HuH-7 (cell line): ENCODE measurements at regions not wholly inside any gene's neighbourhood (a gene's known extent, or its start where the extent isn't known, plus 50 kb on each side); places are given as distances from the start of the nearest gene placed in this dataset.
"Not testable (repeated sequence)": the region's sequence is repeated elsewhere in the genome, so short reads cannot be mapped to it uniquely, and the experiment has no call there.

ENCODE experiments used
- DNase-seq: peaks from one replicate; pipeline ENCODE4 v3.0.0; 2011; ENCODE audit warnings: low spot score

DNA sequence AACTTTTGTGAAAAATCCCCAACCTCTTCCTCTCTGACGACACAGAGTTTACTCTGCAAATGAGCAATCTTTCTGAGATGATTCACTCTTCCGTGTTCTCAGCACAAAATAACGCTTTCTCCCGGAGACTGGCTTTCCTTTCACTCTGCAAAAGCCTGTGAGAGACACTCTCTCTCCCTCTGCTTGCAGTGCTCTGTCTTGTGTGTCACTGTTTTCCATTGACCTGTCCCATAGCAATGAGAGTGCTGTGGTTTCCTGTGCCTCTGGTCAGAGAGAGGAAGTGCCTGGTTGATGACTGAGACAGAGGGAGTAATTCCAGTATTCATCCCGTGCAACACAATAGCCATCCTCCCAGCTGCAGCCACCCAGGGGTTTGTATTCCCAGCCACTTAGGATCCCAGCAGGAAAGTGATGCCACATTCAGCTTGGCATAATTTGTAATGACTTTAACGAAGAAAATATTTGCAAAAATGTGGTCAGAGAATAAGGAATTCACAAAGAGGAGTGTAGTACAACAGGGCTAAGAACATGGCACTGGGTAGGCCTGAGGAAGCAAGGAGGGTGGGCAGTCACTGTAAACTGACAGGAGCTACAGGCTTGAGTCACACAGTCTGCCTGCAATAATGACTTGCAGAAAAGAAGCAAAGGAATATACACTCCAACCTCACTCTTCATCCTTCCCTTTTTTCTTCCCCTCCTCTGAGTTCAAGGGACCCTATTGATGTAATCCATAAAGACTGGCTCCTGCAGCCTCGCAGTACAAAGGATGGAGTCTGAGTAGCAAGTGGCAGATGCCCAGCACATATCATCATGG lies 463.5 kb upstream of the RGMB start:
- no peak for DNase-seq

GRCh38 chr5:98314292-98314691 lies 459.2 kb upstream of the RGMB start:
- no peak for DNase-seq

DNA sequence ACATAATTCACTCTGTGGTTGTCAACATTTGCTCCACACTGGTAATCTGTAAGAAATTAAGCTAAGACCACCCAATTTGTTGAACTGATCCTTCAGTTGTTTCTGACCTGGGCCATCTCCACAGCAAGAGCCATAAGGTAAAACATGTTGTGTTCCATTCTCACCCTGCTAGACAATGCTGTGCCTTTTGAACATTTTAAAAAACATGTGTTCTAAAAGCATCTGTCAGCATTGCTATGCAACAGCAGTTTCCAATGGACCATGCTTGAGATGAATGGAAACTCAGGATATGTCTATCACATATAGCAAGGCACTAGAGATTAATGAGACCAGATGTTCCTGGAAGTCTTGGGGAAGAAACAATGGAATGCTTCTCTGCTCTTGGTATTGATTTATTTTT lies 455.1 kb upstream of the RGMB start:
- no peak for DNase-seq

DNA sequence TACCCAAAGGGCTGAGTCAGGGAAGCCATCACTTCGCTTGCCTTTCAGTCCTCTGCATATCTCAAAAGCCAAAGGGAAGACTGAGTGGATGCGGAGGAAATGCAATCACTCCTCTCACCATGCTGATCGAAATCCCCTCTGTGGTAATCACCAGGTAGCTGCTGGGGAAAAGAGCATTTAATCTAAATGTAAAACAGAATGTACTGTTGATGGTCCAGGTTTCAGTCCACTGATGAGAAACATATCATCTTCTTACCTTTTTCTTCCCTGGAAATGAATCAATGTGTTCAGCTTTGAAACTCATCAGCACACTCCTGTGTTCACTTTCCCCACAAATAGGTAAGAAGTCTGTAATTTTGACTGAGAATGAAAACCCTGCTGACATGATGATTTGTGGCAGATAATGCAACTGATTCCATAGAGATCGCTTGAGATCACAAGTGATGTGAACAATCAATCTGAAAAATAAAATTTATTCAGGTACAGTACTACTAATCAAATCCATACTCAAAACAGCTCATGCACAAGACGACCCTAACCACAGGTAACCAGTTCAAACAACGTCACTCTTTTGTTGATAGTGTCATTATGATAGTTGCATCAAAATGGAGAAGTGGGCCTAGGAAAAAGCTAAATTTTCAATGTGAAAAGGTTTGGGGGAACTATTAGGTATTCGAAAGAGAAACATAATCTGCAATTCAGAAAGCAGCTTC lies 454.0 kb upstream of the RGMB start:
- DNase-seq = no peak

GRCh38 chr5:98320343-98320742 lies 453.1 kb upstream of the RGMB start:
- DNase-seq = no peak

GRCh38 chr5:98321361-98321760 lies 452.1 kb upstream of the RGMB start:
- DNase-seq = no peak

DNA sequence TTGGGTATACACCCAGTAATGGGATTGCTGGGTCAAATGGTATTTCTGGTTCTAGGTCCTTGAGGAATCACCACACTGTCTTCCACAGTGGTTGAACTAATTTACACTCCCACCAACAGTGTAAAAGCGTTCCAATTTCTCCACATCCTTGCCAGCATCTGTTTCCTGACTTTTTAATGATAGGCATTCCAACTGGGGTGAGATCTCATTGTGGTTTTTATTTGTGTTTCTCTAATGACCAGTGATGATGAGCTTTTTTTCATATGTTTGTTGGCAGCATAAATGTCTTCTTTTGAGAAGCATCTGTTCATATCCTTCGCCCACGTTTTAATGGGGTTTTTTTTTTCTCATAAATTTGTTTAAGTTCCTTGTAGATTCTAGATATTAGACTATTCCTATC lies 448.3 kb upstream of the RGMB start:
- DNase-seq = not testable (repeated sequence)

GRCh38 chr5:98328015-98328414 lies 445.4 kb upstream of the RGMB start:
- no peak for DNase-seq

- DNase-seq = no peak
Observed at GRCh38 chr5:98330871-98331270, 442.6 kb upstream of the RGMB start.

DNA sequence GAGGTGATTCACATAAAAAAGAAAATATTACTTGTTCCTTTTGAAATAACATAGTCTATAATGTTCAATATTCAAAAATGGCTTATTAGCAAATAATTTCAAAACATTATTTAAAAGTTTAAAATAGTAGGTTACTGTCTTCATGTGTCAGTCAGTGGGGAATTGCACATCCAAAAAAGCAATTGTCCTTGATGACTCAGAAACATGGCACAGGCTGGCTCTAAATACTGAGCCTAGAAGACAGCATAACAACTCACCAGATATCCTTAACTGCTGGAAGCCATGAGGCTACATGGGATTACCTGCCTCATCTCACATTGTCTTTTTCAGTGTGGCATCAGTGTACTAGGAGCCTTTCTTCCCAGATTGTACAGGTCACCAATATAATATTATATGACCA lies 439.5 kb upstream of the RGMB start:
- no peak for DNase-seq

DNA sequence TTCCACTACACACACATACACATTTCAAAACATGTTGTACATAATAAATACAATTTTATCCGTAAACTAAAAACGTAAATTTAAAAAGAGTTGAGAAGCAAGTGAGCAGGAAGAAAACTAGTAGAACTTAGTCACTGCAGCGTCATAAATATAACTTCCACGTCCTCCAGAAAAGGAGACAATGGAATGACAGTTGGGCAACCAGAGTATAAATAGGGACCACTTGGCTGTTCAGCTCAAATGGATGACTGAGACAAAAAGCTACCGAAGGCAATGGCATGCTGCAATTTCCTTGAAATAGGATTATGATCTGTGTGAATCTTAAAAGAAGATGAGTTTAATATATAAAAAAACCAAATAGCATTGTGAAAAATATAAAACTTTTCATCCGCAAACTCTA lies 438.5 kb upstream of the RGMB start:
- DNase-seq = no peak

GRCh38 chr5:98339141-98339848 lies 434.2 kb upstream of the RGMB start:
- DNase-seq = no peak

GRCh38 chr5:98341038-98342032 lies 432.1 kb upstream of the RGMB start:
- DNase-seq = no peak

DNA sequence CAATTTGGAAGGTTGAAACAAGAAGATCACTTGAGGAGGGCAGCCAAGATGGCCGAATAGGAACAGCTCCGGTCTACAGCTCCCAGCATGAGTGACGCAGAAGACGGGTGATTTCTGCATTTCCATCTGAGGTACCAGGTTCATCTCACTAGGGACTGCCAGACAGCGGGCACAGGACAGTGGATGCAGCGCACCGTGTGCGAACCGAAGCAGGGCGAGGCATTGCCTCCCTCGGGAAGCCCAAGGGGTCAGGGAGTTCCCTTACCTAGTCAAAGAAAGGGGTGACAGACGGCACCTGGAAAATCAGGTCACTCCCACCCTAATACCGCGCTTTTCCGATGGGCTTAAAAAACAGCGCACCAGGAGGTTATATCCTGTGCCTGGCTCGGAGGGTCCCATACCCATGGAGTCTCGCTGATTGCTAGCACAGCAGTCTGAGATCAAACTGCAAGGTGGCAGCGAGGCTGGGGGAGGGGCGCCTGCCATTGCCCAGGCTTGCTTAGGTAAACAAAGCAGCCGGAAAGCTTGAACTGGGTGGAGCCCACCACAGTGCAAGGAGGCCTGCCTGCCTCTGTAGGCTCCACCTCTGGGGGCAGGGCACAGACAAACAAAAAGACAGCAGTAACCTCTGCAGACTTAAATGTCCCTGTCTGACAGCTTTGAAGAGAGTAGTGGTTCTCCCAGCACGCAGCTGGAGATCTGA lies 430.4 kb upstream of the RGMB start:
- DNase-seq = not testable (repeated sequence)

DNA sequence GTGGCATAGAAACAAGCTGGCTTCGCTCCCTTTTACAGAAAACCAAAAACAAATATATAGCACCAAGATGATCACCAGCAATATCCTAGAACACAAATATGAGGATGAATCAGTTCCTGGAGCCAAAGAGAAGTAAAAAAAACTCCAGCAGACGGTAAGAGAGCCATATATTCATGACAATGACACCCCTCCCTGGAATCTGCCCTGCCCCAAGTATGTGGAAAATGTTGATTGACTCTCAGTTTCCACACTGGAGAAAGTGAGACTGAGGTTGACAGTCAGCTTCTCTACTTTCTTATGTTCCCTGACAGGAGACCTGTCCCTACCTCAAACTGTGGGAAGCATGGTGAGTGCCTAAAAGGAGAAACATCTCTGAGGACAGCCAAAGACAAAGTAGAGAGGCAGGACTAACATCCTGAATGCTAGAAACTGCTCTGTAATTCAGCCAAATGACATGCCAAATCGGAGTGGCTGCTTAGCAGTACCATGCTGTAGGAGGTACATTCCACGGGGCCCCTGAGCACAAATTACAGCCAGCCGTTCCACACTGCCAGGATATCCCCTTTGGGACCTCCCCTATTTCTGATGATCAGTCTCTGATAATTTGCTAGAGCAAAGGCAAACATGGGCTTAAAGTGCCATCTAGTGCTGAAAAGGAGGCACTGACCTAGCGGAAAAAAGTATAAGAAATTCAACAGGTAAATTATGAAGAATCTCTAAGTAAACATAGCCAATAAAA lies 424.0 kb upstream of the RGMB start:
- no peak for DNase-seq

DNA sequence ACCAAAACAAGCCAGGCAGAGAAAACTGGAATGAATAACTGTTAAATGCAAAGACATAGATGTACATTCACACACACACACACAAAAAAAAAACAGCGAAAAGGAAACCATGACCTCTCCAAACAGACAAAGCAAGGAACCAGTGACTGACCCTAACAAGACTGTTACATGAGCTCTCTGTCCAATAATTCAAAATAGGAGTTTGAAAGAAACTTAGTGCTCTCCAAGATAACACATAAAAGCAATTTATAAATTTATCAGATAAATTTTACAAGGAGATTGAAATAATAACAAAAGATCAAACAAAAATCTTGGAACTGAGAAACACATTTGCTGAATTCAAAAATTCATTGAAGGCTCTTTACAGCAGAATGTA lies 423.5 kb upstream of the RGMB start:
- DNase-seq = no peak

- DNase-seq = no peak
Observed at GRCh38 chr5:98354922-98355321, 418.5 kb upstream of the RGMB start.

GRCh38 chr5:98360548-98360947 lies 412.9 kb upstream of the RGMB start:
- DNase-seq = no peak

DNA sequence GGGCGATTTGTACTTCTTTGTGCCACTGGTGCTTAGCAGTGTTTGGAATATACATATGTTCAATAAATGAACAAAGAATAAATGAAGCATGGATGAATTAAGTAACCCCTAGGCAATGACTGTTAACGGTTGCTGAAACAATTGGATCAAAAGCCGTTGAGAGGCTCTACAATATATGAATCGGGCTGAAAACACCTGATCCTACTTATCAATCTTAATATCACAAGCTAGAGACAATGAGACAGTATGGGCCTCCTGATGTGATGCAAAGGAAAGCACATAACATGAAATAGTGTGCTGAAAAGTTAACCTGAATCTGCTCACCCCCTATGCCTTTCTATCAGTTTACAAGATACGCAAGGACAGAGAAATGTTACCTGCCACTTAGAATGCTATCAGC lies 410.3 kb upstream of the RGMB start:
- DNase-seq = no peak

DNA sequence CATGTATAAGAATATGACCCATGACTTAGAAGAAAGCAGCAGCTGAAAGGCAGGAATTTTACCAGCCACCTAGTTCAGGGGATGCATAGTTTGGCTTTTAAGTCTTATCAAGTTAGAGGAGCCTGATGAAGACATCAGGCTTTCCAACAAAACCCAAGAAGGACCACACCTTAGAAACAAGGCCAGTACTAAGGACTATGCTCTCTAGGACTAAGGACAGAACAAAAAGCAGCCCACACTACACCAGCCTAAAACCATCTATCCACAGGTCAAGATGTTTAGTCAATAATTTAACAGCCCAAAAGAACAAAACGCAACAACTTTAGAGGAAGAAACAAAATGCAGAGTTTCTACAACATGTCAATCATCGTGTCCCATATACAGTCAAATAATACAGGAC lies 408.9 kb upstream of the RGMB start:
- no peak for DNase-seq

GRCh38 chr5:98365126-98365525 lies 408.3 kb upstream of the RGMB start:
- DNase-seq = no peak
